EH (cell line): ENCODE measurements at regions not wholly inside any gene's neighbourhood (a gene's known extent, or its start where the extent isn't known, plus 50 kb on each side); places are given as distances from the start of the nearest gene placed in this dataset.

Source experiments
- DNase-seq: peaks from one replicate; pipeline ENCODE4 v3.0.0-alpha.2; 2015; ENCODE audit warnings: low read depth

DNA sequence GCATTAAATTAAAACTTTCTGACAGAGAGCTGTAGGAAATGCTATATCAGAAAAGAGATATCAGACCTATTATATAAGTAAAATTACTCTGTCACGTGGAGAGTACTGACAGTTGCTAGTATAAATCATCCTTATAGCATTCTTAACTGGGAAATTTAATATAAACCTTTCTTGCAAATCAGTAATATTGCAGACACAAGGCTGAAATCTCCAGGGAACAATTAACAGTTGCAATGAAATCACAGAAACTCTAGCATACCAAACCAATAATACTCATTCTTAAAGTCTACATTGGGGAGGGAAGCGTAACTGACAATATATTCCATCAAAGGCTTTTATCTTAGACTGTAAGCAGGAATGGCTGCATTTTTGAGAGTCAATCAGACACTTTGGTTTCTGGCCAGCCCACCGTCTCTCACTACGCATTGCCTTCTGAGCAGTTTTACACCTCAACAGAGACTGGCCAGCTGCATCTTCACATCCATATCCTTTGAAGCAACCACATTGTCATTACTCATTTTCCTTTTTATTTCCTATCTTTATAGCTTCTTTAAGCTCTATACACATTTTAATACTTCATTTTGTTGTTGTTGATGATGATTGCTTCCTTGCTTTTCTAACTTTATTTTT is 536.0 kb upstream of the CDH2 start:
- no peak for DNase-seq

- DNase-seq: no peak
Observed at GRCh38 chr18:28712172-28712571, 535.2 kb upstream of the CDH2 start.

DNA sequence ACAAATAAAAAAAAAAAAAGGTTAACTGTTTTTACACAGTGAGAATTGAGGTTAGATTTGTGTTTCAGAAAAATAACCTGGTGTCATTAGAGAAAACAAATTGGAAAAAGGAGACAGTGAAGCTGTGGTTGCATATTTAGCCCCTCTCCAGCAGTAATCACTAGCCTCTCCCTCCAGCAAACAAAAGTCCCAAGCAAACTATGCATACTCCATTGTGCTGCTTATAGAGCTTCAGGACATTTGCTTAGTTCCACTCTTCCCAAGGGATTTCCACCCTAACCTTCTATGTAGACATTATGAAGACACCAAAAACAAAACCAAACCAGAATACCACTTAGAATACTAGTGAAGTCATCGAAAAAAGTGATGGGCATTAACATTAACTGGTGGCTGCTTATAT is 534.2 kb upstream of the CDH2 start:
- DNase-seq: no peak

DNA sequence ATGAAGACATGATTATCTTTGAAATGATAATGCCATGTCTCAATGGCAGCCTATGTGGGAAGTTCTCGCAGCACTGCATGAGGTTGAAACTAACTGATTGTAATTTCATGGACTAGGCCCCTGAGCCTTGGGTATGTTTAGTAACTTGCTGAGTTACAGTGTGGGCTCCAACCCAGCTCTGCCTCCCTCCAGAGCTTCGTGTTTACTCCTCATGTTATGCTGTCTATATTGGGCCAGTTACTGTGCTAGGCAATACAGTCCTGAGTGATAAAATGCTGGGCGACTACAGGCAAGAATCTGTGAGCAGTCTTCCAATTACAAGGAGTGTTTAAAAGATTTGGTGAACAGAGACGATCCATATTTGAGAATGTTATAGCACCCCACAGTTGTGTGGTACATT is 530.1 kb upstream of the CDH2 start:
- no peak for DNase-seq

GRCh38 chr18:28706397-28706796 is 529.5 kb upstream of the CDH2 start:
- no peak for DNase-seq

- DNase-seq: no peak
Observed at GRCh38 chr18:28705482-28705881, 528.6 kb upstream of the CDH2 start.

GRCh38 chr18:28692337-28692736 is 515.4 kb upstream of the CDH2 start:
- DNase-seq: no peak

DNA sequence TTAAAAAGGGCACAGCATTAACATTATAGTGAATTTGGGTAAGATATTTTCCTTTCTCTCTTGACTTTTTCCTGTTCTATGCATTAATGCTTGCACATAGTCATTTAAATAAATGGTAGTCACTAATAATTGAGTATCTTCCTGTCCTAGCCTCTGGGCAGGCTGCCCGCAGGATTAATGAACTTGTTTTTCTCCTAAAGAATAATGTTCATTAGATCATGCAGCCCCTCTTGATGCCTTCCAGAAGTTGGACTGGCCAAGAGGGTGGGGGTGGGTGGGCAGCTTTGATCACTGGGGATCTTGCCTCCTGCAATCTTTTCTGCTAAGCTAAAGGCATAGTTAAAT is 514.5 kb upstream of the CDH2 start:
- DNase-seq: peak; percentile 42

- DNase-seq: peak; percentile 18
Observed at GRCh38 chr18:28690836-28691495, 514.0 kb upstream of the CDH2 start.

- DNase-seq: no peak
Observed at GRCh38 chr18:28690100-28690499, 513.2 kb upstream of the CDH2 start.

DNA sequence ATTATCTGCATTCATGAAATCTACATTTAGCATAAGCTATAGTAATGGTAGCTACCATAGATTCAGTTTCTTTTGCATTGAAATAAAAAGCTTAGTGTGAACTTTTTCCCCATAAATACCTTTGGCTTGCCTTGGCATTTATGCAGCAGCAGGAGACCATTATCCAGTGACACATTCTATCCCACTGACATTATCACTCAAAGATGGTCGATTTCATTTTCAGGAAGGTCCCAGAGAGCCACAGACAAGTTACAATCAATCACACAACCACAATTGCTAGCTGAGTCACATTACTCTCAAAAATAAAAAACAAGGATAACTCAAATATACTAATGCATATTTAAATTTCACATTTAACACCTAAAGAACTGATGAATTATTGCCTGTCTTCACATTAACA is 512.7 kb upstream of the CDH2 start:
- DNase-seq: no peak

DNA sequence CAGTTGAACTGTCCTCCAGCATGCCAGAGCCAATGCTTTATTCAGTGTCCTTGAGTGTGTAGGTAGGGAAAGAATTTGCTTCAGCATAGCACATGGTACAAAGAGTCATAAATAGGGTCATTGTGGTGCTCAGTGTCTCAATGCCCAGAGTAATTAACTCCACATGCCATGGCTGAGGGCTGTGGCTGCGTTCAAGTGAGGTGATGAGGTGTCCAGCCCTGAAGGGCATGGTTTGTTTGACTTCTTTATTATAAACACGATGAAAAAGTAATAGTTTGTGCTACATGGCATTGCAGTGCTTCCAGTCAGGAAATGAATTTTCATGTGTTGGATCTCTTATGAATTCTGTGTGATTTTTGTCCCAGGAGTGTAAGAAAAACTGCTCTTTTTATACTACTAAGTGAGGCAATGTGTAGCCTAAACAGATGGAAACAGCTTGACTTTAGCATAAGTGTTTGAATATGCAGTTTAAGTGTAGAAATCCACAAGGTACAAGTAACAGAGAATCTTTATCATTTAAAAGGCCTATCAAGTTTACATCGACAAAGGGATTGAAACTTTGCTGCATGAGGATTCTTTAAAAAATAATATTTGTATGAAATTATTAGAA is 507.9 kb upstream of the CDH2 start:
- peak; percentile 34 for DNase-seq

DNA sequence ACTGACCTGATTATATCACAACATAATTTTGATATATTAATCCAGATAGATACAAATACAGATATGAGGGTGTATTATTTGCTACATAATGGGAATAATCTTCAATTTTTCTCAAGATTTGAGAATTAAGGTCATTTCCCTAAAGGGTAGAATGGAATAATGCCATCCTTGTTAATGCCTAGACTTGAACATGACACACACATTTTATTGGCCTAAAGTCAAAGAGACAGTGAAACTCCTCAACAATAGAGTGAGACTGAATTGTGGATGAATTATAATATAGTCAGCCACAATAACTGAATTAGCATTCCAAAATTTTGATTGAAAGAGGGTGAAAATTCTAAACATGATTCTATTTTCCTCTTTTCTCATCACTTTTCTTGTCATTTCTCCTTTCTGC is 506.0 kb upstream of the CDH2 start:
- DNase-seq: no peak

- no peak for DNase-seq
Observed at GRCh38 chr18:28669165-28669564, 492.2 kb upstream of the CDH2 start.

- no peak for DNase-seq
Observed at GRCh38 chr18:28666216-28666615, 489.3 kb upstream of the CDH2 start.

DNA sequence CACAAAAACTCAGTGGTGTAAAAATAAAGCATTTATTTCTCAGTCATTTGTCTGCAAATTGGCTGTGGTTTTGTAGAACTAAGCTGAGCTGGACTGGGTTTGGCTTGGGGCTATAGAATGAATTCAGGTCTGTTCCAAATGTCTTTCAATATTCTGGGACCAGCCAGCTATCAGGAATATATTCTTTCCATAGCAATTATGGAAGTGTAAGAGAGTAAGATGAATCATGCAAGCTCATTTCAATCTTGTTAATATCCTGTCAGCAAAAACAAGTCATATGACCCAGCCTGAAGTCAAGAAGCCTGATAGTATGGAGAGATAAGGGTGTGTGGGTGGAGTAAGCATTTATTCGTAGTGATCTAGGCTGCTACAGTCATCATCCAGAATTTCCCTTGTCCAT is 481.0 kb upstream of the CDH2 start:
- DNase-seq: peak; percentile 25

DNA sequence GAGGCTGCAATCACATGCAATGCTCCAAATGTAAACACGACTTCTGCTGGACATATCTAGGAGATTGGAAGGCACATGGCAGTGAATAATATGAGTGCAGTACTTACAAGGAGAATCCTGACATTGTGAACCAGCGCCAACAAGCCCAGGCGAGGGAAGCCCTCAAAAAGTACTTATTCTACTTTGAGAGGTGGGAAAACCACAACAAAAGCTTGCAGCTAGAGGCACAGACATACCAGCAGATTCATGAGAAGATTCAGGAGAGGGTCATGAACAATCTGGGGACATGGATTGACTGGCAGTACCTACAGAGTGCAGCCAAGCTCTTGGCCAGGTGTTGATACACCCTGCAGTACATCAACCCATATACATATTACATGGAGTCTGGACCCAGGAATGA is 475.7 kb upstream of the CDH2 start:
- DNase-seq: no peak

DNA sequence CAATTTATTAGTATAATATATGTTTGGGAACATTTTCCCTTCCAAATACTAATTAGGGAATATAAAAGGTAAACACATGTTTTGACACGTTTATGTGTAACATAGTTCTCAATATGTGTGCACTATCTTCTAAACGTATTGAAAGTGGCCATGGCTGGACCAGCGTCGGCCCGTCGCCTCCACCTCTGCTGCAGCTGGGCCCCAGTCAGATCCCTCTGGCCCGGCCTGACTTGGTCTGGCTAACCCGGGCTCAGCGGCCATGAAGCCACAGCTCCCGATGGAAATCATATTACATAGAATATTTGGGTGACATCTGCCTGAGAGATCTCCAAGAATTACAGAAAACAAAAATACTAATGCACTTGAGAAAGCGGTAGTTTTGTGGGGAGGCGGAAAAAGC is 474.4 kb upstream of the CDH2 start:
- DNase-seq: no peak

GRCh38 chr18:28650860-28651259 is 473.9 kb upstream of the CDH2 start:
- DNase-seq: no peak

DNA sequence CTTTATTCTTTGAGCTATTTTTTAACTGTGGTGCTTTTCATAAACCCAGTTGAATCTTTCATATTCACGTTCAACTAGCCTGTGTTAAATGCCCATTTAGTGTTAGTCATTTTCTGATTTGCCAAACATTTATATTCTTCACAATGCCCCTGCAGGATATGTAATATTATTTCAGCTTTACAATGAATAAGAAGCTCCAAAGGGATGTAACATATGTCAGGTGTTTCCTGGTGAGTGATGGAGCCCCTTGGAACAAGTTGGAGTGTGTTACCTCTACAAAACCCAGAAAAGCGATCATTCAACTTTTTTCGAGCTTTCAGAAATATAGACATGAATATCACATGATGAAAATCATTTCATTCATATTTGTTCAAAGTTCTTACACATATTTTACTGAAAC is 471.0 kb upstream of the CDH2 start:
- DNase-seq: no peak

GRCh38 chr18:28637897-28638296 is 461.0 kb upstream of the CDH2 start:
- DNase-seq: no peak

DNA sequence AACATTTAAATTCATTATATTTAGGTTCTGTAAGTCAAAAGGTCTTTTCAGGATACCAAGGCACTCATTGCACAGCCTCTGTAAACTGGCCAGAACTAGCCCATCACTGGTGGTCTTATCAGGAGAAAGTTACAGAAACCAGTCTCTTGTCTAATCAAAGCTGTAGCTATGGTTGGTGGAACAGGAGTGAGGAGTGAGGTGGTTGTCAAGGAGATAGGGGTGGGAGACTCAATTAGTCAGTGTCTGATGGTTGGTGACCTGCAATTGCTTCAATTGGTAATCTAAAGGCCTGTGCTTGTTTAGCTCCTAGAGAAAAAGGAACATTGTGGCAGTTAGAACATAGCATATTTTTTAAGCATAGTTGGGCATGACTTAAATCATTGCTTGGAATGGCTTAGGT is 458.6 kb upstream of the CDH2 start:
- DNase-seq: no peak

GRCh38 chr18:28626756-28627155 is 449.8 kb upstream of the CDH2 start:
- DNase-seq: no peak

- DNase-seq: no peak
Observed at GRCh38 chr18:28607991-28608390, 431.1 kb upstream of the CDH2 start.
